Uterus (tissue), 2 donors: ENCODE measurements at regions not wholly inside any gene's neighbourhood (a gene's known extent, or its start where the extent isn't known, plus 50 kb on each side); places are given as distances from the start of the nearest gene placed in this dataset.
"Not testable (repeated sequence)": the region's sequence is repeated elsewhere in the genome, so short reads cannot be mapped to it uniquely, and the experiment has no call there.

Experiments used
- CTCF ChIP-seq, 4 experiments: fragments of 200-600 bp in 2 of 4; fragments of 450-650 bp in 2 of 4; sonication (generic) in 2 of 4; IDR thresholded peaks; one replicate each; pipeline ENCODE4 v1.5.1; 2016 to 2019; ENCODE audit warnings: antibody characterized with exemption in 4 of 4, mild to moderate bottlenecking in 2 of 4, moderate library complexity in 1 of 4
- POLR2A ChIP-seq, 2 donors: fragments of 450-650 bp; IDR thresholded peaks; one replicate each; pipeline ENCODE4 v1.6.1; 2016; ENCODE audit warnings: antibody characterized with exemption in 2 of 2, mild to moderate bottlenecking in 1 of 2, moderate library complexity in 1 of 2

GRCh38 chr2:87692914-87693313, 55.0 kb upstream of the PLGLB2 start:
- TF ChIP-seq CTCF, POLR2A (IDR thresholded peaks at IDR 0.05): not testable (repeated sequence)
